K562 (cell line): ENCODE measurements at regions not wholly inside any gene's neighbourhood (a gene's known extent, or its start where the extent isn't known, plus 50 kb on each side); places are given as distances from the start of the nearest gene placed in this dataset.

Source experiments
- ATAC-seq: fragments of 200-7000 bp; cut with Tn5 transposase; 3 replicates; pipeline ENCODE4 v1.9.1; 2020; ENCODE audit warnings: moderate library complexity
- BruUV-seq: library from RNA; stranded (reverse); fragments of 400-500 nt; replicated peaks from 2 replicates; lab custom pipeline; 2021; lab: Mats Ljungman, UMichigan
- CTCF ChIA-PET: fragments of 300-600 bp; formaldehyde crosslinking; extraction: SDS; loops from one replicate; lab custom pipeline; 2021; ENCODE audit warnings: low intra/inter-chr PET ratio; lab: Yijun Ruan, JAX
- POLR2A ChIA-PET: fragments of 300-600, 350-650 bp; sonication (Branson Sonifier 250); formaldehyde crosslinking; extraction: SDS; loops from one replicate; lab custom pipeline; 2021; ENCODE audit warnings: antibody characterized with exemption, inconsistent platforms; lab: Yijun Ruan, JAX
- DNase-seq, 4 experiments: peaks; one replicate each; pipeline versions ENCODE4 v3.0.0 to v3.0.0-alpha.2; 2011 to 2018; ENCODE audit warnings: low spot score in 3 of 4, mixed read lengths in 3 of 4; ENCODE audit errors: extremely low read depth in 1 of 4
- FAIRE-seq: peaks from 2 replicates; lab custom pipeline; 2011; peaks lifted over from hg19 to GRCh38; lab: Jason Lieb, UNC
- H2AFZ ChIP-seq: 2 replicates; pipeline ENCODE4 v1.6.0; 2011; ENCODE audit warnings: low read depth, low read length, control low read depth, inconsistent platforms
- H3K27ac ChIP-seq: fragments of 200-600 bp; 3 replicates; pipeline ENCODE4 v1.8.0; 2011; ENCODE audit warnings: low read depth, mild to moderate bottlenecking, control low read depth, inconsistent platforms, low read length, moderate library complexity, mixed read lengths; ENCODE audit errors: extremely low read depth
- H3K27me3 ChIP-seq, 2 experiments: fragments of 300-600 bp in 1 of 2; 2 replicates in 1 of 2; 3 replicates in 1 of 2; pipeline versions ENCODE4 v1.6.0 to v1.8.0; 2011; ENCODE audit warnings: inconsistent platforms in 2 of 2, low read length in 2 of 2, mild to moderate bottlenecking in 1 of 2, mixed read lengths in 1 of 2, moderate library complexity in 1 of 2; ENCODE audit not compliant: control insufficient read depth in 2 of 2, insufficient read depth in 2 of 2
- H3K36me3 ChIP-seq: fragments of 300-600 bp; 3 replicates; pipeline ENCODE4 v1.8.0; 2011; ENCODE audit warnings: mild to moderate bottlenecking, low read length, inconsistent platforms; ENCODE audit not compliant: control insufficient read depth, insufficient read depth
- H3K4me1 ChIP-seq, 2 experiments: fragments of 200-600 bp in 1 of 2; replicated peaks in 1 of 2; 2 replicates in 1 of 2; 3 replicates in 1 of 2; pipeline versions ENCODE4 v1.5.1 to v1.8.0; 2011; ENCODE audit warnings: inconsistent platforms in 2 of 2, low read length in 2 of 2, mild to moderate bottlenecking in 1 of 2, mixed read lengths in 1 of 2, moderate library complexity in 1 of 2; ENCODE audit not compliant: control insufficient read depth in 2 of 2, insufficient read depth in 2 of 2
- H3K4me2 ChIP-seq: 2 replicates; pipeline ENCODE4 v1.6.1; 2011; ENCODE audit warnings: low read length, control low read depth, inconsistent platforms, mixed read lengths; ENCODE audit not compliant: insufficient read depth
- H3K4me3 ChIP-seq: fragments of 200-600 bp; sonication (generic), shearing (Covaris generic); 2 replicates; pipeline ENCODE4 v1.5.1; 2016; ENCODE audit warnings: control low read depth, inconsistent platforms
- H3K79me2 ChIP-seq: fragments of 200-600 bp; 3 replicates; pipeline ENCODE4 v1.8.0; 2011; ENCODE audit warnings: low read length, inconsistent platforms; ENCODE audit not compliant: control insufficient read depth, insufficient read depth
- H3K9ac ChIP-seq, 2 experiments: 2 replicates each; pipeline versions ENCODE4 v1.6.0 to v1.6.1; 2011; ENCODE audit warnings: low read depth in 2 of 2, low read length in 2 of 2, control low read depth in 1 of 2, inconsistent platforms in 1 of 2, mild to moderate bottlenecking in 1 of 2, mixed read lengths in 1 of 2; ENCODE audit not compliant: insufficient read depth in 1 of 2
- H3K9me1 ChIP-seq: one replicate; pipeline ENCODE4 v1.6.0; 2011; ENCODE audit warnings: inconsistent platforms, mild to moderate bottlenecking, low read length, moderate library complexity; ENCODE audit not compliant: control insufficient read depth, insufficient read depth
- H3K9me3 ChIP-seq: replicated peaks from 2 replicates; pipeline ENCODE4 v1.5.1; 2011; ENCODE audit warnings: low read depth, low read length, inconsistent platforms; ENCODE audit not compliant: control insufficient read depth, insufficient read depth
- H4K20me1 ChIP-seq: replicated peaks from 2 replicates; pipeline ENCODE4 v1.6.1; 2011; ENCODE audit warnings: low read length, inconsistent platforms, mixed read lengths; ENCODE audit not compliant: control insufficient read depth, insufficient read depth
- BACH1 ChIP-seq: fragments of 200-800 bp; sonication (Bioruptor generic); IDR thresholded peaks from 2 replicates; pipeline ENCODE4 v1.6.1; 2016; ENCODE audit warnings: missing genetic modification characterization, missing compliant biosample characterization
- DDX20 ChIP-seq: fragments of 450-650 bp; IDR thresholded peaks from 2 replicates; pipeline ENCODE4 v1.6.1; 2016; ENCODE audit warnings: missing genetic modification characterization, low read depth, mild to moderate bottlenecking, missing compliant biosample characterization, moderate library complexity
- E2F8 ChIP-seq: fragments of 450-650 bp; IDR thresholded peaks from 2 replicates; pipeline ENCODE4 v1.7.1; 2018; ENCODE audit warnings: mild to moderate bottlenecking, low read depth; ENCODE audit not compliant: partially characterized antibody
- HDAC1 ChIP-seq, 2 experiments: fragments of 450-650 bp; IDR thresholded peaks; 2 replicates each; pipeline ENCODE4 v1.6.1; 2016 to 2017; ENCODE audit warnings: inconsistent platforms in 1 of 2, mild to moderate bottlenecking in 1 of 2, moderate library complexity in 1 of 2
- HES1 ChIP-seq: fragments of 450-650 bp; IDR thresholded peaks from 2 replicates; pipeline ENCODE4 v1.6.1; 2016; ENCODE audit warnings: low read depth, mild to moderate bottlenecking, moderate library complexity
- HNRNPUL1 ChIP-seq: fragments of 200-400 bp; formaldehyde crosslinking; IDR thresholded peaks from 2 replicates; pipeline ENCODE4 v1.6.1; 2017; ENCODE audit warnings: low read length
- MTA1 ChIP-seq: fragments of 450-650 bp; IDR thresholded peaks from 2 replicates; pipeline ENCODE4 v1.6.1; 2017; ENCODE audit warnings: borderline replicate concordance
- NCOA1 ChIP-seq: fragments of 450-650 bp; IDR thresholded peaks from 2 replicates; pipeline ENCODE4 v1.6.1; 2016; ENCODE audit warnings: low read depth
- NR4A1 ChIP-seq, 2 experiments: fragments of 250-450 bp in 1 of 2; fragments of 450-650 bp in 1 of 2; sonication (Bioruptor Pico) in 1 of 2; IDR thresholded peaks; 2 replicates each; pipeline versions ENCODE4 v1.4.0 to v1.6.1; 2016 to 2020; ENCODE audit warnings: mild to moderate bottlenecking in 2 of 2, missing compliant biosample characterization in 1 of 2, missing genetic modification characterization in 1 of 2, moderate library complexity in 1 of 2
- TBL1XR1 ChIP-seq, 2 experiments: IDR thresholded peaks; 2 replicates each; pipeline ENCODE4 v1.6.1; 2012; ENCODE audit warnings: improper control_type of control experiment in 2 of 2, low read length in 2 of 2, mild to moderate bottlenecking in 1 of 2
- THRAP3 ChIP-seq: fragments of 450-650 bp; IDR thresholded peaks from 2 replicates; pipeline ENCODE4 v1.6.1; 2016; ENCODE audit warnings: mild to moderate bottlenecking, inconsistent platforms, borderline replicate concordance
- XRCC4 ChIP-seq: IDR thresholded peaks from one replicate; pipeline ENCODE4 v1.6.1; 2011; ENCODE audit not compliant: insufficient read depth, insufficient read length; ENCODE audit errors: extremely low read depth
- ZNF12 ChIP-seq: sonication (generic); formaldehyde crosslinking; IDR thresholded peaks from 2 replicates; pipeline ENCODE4 v1.4.0; 2020; ENCODE audit warnings: mild to moderate bottlenecking, missing genetic modification reagents
- ZNF695 ChIP-seq: fragments of 450-650 bp; formaldehyde crosslinking; IDR thresholded peaks from 2 replicates; pipeline ENCODE4 v1.4.0; 2020; ENCODE audit warnings: mild to moderate bottlenecking, moderate library complexity
- WGBS: fragments of 100-300 bp; shearing (Covaris generic); methylation state at CpG from one replicate; pipeline ENCODE4 v1.1.6; 2016; ENCODE audit warnings: low coverage, mixed read lengths; ENCODE audit not compliant: insufficient coverage; ENCODE audit errors: missing lambda C conversion rate; 5-methylcytosine and 5-hydroxymethylcytosine counted together
- in situ Hi-C: fragments of 300-500 bp; cut with MboI; formaldehyde crosslinking; loops from 4 replicates; pipeline ENCODE4 v1.15.0; 2018; ENCODE audit warnings: inconsistent platforms, mixed read lengths
- intact Hi-C: fragments of 100-400 bp; cut with micrococcal nuclease; formaldehyde crosslinking; loops from 2 replicates; pipeline ENCODE4 v1.14.2; 2022
- TF ChIP-seq, protein P1 (sequence below): fragments of 450-650 bp; formaldehyde crosslinking; IDR thresholded peaks from 2 replicates; pipeline ENCODE4 v1.4.0; 2020; ENCODE audit warnings: mild to moderate bottlenecking, moderate library complexity

GRCh38 chr1:72432645-72433267, 150.4 kb upstream of the NEGR1 start:
- in situ Hi-C loops: no loop called here
- 0% methylated on average over 5 of the region's 5 CpGs for WGBS

More at GRCh38 chr1:72432645-72433267, 150.4 kb upstream of the NEGR1 start:
- no peak for DNase-seq
- Histone ChIP-seq H4K20me1 (no peaks in the 10 kb centered on the region), H3K4me3 (no peak overlapping the region), H3K4me1 (no peaks in the 10 kb centered on the region), H3K9me1 (no peaks in the 10 kb centered on the region), H3K36me3 (no peaks in the 10 kb centered on the region), H2AFZ (no peak overlapping the region), H3K9ac (no peak overlapping the region), H3K27me3 (no peaks in the 10 kb centered on the region), H3K4me2 (no peak overlapping the region), H3K9me3 (no peaks in the 10 kb centered on the region), H3K79me2 (no peaks in the 10 kb centered on the region), H3K27ac (no peak overlapping the region)
- ChIA-PET CTCF (no interaction called here), POLR2A (no interaction called here)
- BruUV-seq: no TSS peak
- no peak for FAIRE-seq
- TF ChIP-seq HNRNPUL1 (no peak), NCOA1 (no peak), HDAC1 (IDR thresholded peaks at IDR 0.05) (no peak), DDX20 (no peak), ZNF12 (CRISPR knock-in tag) (no peak), NR4A1 (CRISPR knock-in tag; IDR thresholded peaks at IDR 0.05) (no peak), NR4A1 (tag; IDR thresholded peaks at IDR 0.05) (no peak), XRCC4 (no peak), HES1 (no peak), ZNF695 (no peak), MTA1 (no peak), BACH1 (tag) (no peak), TBL1XR1 (IDR thresholded peaks at IDR 0.05; ENCODE audit: low read length in 2 of 2) (no peak), E2F8 (no peak), THRAP3 (no peak)
- TF ChIP-seq, protein P1, sequence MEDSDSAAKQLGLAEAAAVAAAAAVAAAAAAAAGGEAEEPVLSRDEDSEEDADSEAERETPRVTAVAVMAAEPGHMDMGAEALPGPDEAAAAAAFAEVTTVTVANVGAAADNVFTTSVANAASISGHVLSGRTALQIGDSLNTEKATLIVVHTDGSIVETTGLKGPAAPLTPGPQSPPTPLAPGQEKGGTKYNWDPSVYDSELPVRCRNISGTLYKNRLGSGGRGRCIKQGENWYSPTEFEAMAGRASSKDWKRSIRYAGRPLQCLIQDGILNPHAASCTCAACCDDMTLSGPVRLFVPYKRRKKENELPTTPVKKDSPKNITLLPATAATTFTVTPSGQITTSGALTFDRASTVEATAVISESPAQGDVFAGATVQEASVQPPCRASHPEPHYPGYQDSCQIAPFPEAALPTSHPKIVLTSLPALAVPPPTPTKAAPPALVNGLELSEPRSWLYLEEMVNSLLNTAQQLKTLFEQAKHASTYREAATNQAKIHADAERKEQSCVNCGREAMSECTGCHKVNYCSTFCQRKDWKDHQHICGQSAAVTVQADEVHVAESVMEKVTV (CRISPR knock-in tag): no peak
- intact Hi-C loops: no loop called here
- no peak for ATAC-seq
